T47D (cell line): ENCODE measurements at regions not wholly inside any gene's neighbourhood (a gene's known extent, or its start where the extent isn't known, plus 50 kb on each side); places are given as distances from the start of the nearest gene placed in this dataset.

ENCODE experiments used
- DNase-seq, 2 experiments: peaks; one replicate each; pipeline versions ENCODE4 v3.0.0 to v3.0.0-alpha.2; 2011 to 2012; ENCODE audit warnings: low read depth in 1 of 2, low spot score in 1 of 2
- JUND ChIP-seq: IDR thresholded peaks from 2 replicates; pipeline ENCODE4 v1.6.1; 2012; ENCODE audit warnings: low read depth
- in situ Hi-C: cut with HindIII; loops from 2 replicates; pipeline ENCODE4 v1.10.0; 2016; ENCODE audit warnings: low sequenced_read_pairs, low pct_unique_long_range_greater_than_20kb

GRCh38 chr11:28674433-28675103 lies 566.4 kb downstream of the METTL15 start:
- in situ Hi-C loops: no loop called here
- no peak for DNase-seq
- no peak for TF ChIP-seq JUND

- DNase-seq: no peak
- TF ChIP-seq JUND: no peak
- in situ Hi-C loops: no loop called here
Measured at GRCh38 chr11:28673691-28674432, 565.7 kb downstream of the METTL15 start.

GRCh38 chr11:28671274-28671673 lies 563.1 kb downstream of the METTL15 start:
- in situ Hi-C loops: no loop called here
- no peak for TF ChIP-seq JUND
- no peak for DNase-seq

- no peak for DNase-seq
- in situ Hi-C loops: no loop called here
- no peak for TF ChIP-seq JUND
Measured at GRCh38 chr11:28666632-28667031, 558.4 kb downstream of the METTL15 start.

- in situ Hi-C loops: no loop called here
Measured at GRCh38 chr11:28659716-28660348, 551.6 kb downstream of the METTL15 start.

GRCh38 chr11:28657378-28658030 lies 549.3 kb downstream of the METTL15 start:
- DNase-seq: no peak
- no peak for TF ChIP-seq JUND
- in situ Hi-C loops: no loop called here

More at GRCh38 chr11:28659716-28660348, 551.6 kb downstream of the METTL15 start:
- TF ChIP-seq JUND: no peak
- no peak for DNase-seq

- in situ Hi-C loops: no loop called here
- DNase-seq: no peak
- TF ChIP-seq JUND: no peak
Measured at GRCh38 chr11:28654191-28654590, 546.0 kb downstream of the METTL15 start.

- no peak for TF ChIP-seq JUND
- no peak for DNase-seq
- in situ Hi-C loops: no loop called here
Measured at GRCh38 chr11:28649922-28650321, 541.7 kb downstream of the METTL15 start.

GRCh38 chr11:28636566-28636965 lies 528.4 kb downstream of the METTL15 start:
- in situ Hi-C loops: no loop called here
- no peak for TF ChIP-seq JUND
- DNase-seq: no peak

- DNase-seq: no peak
- in situ Hi-C loops: no loop called here
- no peak for TF ChIP-seq JUND
Measured at GRCh38 chr11:28636033-28636432, 527.8 kb downstream of the METTL15 start.

GRCh38 chr11:28632338-28632737 lies 524.1 kb downstream of the METTL15 start:
- in situ Hi-C loops: no loop called here
- no peak for DNase-seq
- no peak for TF ChIP-seq JUND

GRCh38 chr11:28631148-28631547 lies 523.0 kb downstream of the METTL15 start:
- DNase-seq: no peak
- no peak for TF ChIP-seq JUND
- in situ Hi-C loops: no loop called here

- in situ Hi-C loops: no loop called here
- TF ChIP-seq JUND: no peak
- DNase-seq: no peak
Measured at GRCh38 chr11:28629235-28629634, 521.0 kb downstream of the METTL15 start.
